Activated CD8-positive, alpha-beta T cell treated with anti-CD3 and anti-CD28 coated beads for 36 hours (primary cell): ENCODE measurements at regions not wholly inside any gene's neighbourhood (a gene's known extent, or its start where the extent isn't known, plus 50 kb on each side); places are given as distances from the start of the nearest gene placed in this dataset.
"Not testable (repeated sequence)": the region's sequence is repeated elsewhere in the genome, so short reads cannot be mapped to it uniquely, and the experiment has no call there.

Experiments used
- ATAC-seq: fragments of 200-7000 bp; cut with Tn5 transposase; one replicate; pipeline ENCODE4 v1.10.0; 2021; ENCODE audit warnings: mild to moderate bottlenecking, moderate library complexity
- CTCF ChIA-PET: fragments of 350-600 bp; sonication (Branson Sonifier 250); formaldehyde crosslinking; loops from one replicate; lab custom pipeline; 2021; ENCODE audit warnings: antibody characterized with exemption; lab: Charles Lee
- POLR2A ChIA-PET: fragments of 350-600 bp; sonication (Branson Sonifier 250); formaldehyde crosslinking; loops from one replicate; lab custom pipeline; 2021; ENCODE audit warnings: antibody characterized with exemption; lab: Charles Lee
- DNase-seq: peaks from one replicate; pipeline ENCODE4 v3.0.0-alpha.2; 2020
- H3K27ac Mint-ChIP-seq: one replicate; pipeline ENCODE4 v1.8.0; 2021; ENCODE audit warnings: mild to moderate bottlenecking, mixed read lengths
- H3K27me3 Mint-ChIP-seq: one replicate; pipeline ENCODE4 v1.8.0; 2021; ENCODE audit warnings: mixed read lengths
- H3K36me3 Mint-ChIP-seq: one replicate; pipeline ENCODE4 v1.8.0; 2021; ENCODE audit warnings: low read depth, mixed read lengths
- H3K4me1 Mint-ChIP-seq: one replicate; pipeline ENCODE4 v1.8.0; 2021; ENCODE audit warnings: low read depth, mixed read lengths
- H3K4me3 Mint-ChIP-seq: one replicate; pipeline ENCODE4 v1.8.0; 2021; ENCODE audit warnings: mild to moderate bottlenecking, moderate library complexity, mixed read lengths
- H3K9me3 Mint-ChIP-seq: one replicate; pipeline ENCODE4 v1.8.0; 2021; ENCODE audit warnings: mixed read lengths
- intact Hi-C: fragments of 100-400 bp; cut with micrococcal nuclease; formaldehyde crosslinking; loops from one replicate; pipeline ENCODE4 v1.10.0; 2022

GRCh38 chr9:62915661-62916060 lies 1725.8 kb downstream of the SPATA31A7 start:
- H3K27me3 Mint-ChIP-seq, POLR2A ChIA-PET, H3K9me3 Mint-ChIP-seq, intact Hi-C loops, CTCF ChIA-PET, H3K4me1 Mint-ChIP-seq, H3K36me3 Mint-ChIP-seq, H3K4me3 Mint-ChIP-seq, DNase-seq, H3K27ac Mint-ChIP-seq: not testable (repeated sequence)
- peak; percentile 96 for ATAC-seq

DNA sequence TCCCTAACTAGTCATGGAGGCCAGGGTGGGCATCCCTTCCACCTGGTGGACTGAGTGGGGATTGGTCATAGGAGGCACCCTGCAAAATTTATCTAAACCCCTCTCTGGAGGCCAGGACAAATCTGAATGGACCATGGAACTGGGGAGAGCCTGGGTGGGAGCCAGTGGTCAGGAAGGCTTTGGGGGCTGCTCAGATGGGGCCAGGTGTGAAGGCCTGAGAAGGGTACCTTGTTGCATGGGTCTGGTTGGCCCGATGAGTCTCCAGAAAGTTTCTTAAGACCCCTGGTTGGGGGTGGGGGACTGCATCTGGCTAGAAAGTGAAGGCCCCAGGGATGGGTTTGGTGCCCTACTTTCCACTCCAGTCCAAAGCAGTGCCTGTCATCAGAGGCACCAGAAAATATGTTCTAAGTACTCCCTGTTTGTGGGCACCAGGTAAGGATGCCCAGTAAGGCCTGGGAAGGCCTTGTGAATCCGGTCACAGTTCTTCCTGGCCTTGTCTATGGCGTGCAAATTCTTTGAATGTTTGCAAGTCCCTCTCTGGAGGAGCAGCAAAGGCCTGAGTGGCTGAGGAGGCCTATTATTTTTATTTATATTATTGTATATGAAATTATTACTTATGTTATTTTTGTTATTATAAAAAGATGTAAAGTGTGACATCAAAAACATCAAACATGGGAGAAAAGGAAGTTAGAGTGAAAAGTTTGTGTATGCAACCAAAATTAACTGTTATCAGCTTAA lies 1729.0 kb downstream of the SPATA31A7 start:
- CTCF ChIA-PET, H3K4me1 Mint-ChIP-seq, H3K4me3 Mint-ChIP-seq, ATAC-seq, intact Hi-C loops, H3K27me3 Mint-ChIP-seq, POLR2A ChIA-PET, DNase-seq, H3K9me3 Mint-ChIP-seq, H3K36me3 Mint-ChIP-seq, H3K27ac Mint-ChIP-seq: not testable (repeated sequence)

DNA sequence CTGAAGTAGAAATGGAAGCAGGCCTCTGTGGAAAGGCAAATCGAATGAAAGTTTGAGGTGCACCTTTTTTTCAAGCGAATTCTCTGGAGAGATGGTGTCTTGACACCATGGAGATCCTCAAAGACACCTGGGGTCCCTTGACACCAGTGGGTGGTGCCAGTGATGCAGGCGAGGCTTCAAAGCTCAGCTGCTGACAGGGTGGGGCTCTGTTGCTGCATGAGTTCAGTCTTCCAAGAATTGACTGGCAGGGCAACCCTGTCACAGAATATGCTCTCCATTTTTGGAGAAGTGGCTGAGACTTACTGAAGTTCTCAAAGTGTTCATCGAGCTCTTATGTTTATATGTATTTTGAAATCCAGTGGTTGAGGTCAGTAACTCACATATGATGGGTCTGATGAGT lies 1741.6 kb downstream of the SPATA31A7 start:
- H3K4me3 Mint-ChIP-seq, DNase-seq, H3K27me3 Mint-ChIP-seq, intact Hi-C loops, H3K27ac Mint-ChIP-seq, H3K36me3 Mint-ChIP-seq, CTCF ChIA-PET, H3K9me3 Mint-ChIP-seq, H3K4me1 Mint-ChIP-seq, ATAC-seq, POLR2A ChIA-PET: not testable (repeated sequence)

GRCh38 chr9:62952840-62953239 lies 1763.0 kb downstream of the SPATA31A7 start:
- H3K9me3 Mint-ChIP-seq, H3K27me3 Mint-ChIP-seq, H3K4me3 Mint-ChIP-seq, H3K27ac Mint-ChIP-seq, H3K4me1 Mint-ChIP-seq, POLR2A ChIA-PET, intact Hi-C loops, ATAC-seq, DNase-seq, CTCF ChIA-PET, H3K36me3 Mint-ChIP-seq: not testable (repeated sequence)
